ENCODE measurements at regions not wholly inside any gene's neighbourhood (a gene's known extent, or its start where the extent isn't known, plus 50 kb on each side); places are given as distances from the start of the nearest gene placed in this dataset.
"Not testable (repeated sequence)": the region's sequence is repeated elsewhere in the genome, so short reads cannot be mapped to it uniquely, and the experiment has no call there.

DNA sequence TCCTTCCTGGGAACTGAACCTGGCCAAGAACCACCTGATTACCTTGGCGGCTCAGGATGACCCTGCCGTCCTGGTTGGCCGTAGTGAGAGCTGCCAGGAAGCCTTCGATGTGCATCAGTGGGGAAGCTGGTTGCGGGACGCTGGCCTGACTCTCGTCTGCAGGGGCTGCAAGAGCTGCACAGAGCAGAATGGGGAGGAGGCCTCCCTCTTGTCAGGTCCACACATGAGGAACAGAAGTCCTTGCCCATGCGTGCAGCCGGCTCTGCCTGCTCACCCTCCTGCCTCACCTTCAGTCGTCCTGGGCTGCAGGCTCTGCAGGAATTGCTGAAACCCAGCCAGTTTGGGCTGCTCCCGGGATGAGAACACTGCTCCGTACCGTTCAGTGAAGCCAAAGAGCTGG is 182.3 kb downstream of the KLRB1 start:
- DNase-seq (ENCODE audit: extremely low read depth, low read depth): not testable (repeated sequence)

DNA sequence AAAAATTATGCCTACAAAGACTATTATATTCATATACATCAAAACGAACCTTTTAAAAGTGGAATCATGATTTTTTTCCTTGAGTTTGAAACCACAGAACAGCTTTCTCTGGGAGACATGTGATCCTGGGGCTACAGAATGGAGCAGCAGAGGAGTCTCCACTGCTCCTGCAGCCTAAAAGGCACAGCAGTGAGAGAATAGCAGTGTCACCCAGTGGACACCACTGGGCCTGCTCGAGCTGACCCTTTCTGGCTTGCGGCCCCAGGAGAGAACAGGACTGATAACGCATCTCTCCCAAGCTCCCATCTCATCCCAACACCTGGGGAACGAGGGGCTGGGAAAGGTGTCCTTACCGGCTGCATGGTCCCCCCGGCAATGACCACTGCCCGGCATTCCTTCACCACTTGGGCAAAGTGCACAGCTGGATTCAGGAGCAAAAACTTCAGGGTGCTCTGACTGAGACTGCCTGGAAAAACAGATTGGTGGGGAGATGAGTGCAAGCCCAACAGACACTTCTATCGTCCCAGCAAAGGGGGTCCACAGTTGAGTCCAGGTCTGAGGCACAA is 183.5 kb downstream of the KLRB1 start:
- DNase-seq (ENCODE audit: extremely low read depth, low read depth): not testable (repeated sequence)

- DNase-seq (ENCODE audit: extremely low read depth, low read depth): not testable (repeated sequence)
Observed at GRCh38 chr12:9422689-9423088, 185.0 kb downstream of the KLRB1 start.

DNA sequence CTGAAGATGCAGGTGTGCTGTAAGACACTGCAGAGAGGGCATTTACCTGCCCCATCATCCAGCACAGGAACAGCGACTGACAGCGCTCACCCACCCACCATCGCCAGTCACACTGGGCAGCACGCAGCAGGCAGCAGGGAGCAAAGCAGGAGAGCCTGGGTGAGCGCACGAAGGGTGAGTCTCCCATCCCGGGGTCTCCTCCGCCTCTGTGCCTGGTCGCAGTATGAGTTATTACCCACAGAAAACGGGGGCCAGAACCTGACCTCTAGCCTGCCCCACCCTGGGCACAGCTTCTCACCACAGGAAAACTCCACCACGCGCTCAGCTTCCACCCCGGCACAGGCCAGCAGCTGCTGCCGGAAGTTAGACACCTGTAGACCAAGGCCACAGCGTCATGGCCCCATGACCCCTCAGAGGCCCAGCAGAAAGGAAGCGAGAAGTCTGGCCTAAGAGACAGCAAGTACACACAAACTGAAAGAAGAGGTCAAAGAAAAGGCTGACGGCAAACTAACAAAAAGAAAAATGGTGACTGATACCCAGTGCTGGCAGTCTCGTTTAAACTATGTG is 186.1 kb downstream of the KLRB1 start:
- DNase-seq (ENCODE audit: extremely low read depth, low read depth): not testable (repeated sequence)

- DNase-seq (ENCODE audit: extremely low read depth, low read depth): not testable (repeated sequence)
Observed at GRCh38 chr12:9420817-9421519, 186.7 kb downstream of the KLRB1 start.

GRCh38 chr12:9418669-9419041 is 189.1 kb downstream of the KLRB1 start:
- DNase-seq (ENCODE audit: extremely low read depth, low read depth): not testable (repeated sequence)

- not testable (repeated sequence) for DNase-seq (ENCODE audit: extremely low read depth, low read depth)
Observed at GRCh38 chr12:9417947-9418668, 189.6 kb downstream of the KLRB1 start.

DNA sequence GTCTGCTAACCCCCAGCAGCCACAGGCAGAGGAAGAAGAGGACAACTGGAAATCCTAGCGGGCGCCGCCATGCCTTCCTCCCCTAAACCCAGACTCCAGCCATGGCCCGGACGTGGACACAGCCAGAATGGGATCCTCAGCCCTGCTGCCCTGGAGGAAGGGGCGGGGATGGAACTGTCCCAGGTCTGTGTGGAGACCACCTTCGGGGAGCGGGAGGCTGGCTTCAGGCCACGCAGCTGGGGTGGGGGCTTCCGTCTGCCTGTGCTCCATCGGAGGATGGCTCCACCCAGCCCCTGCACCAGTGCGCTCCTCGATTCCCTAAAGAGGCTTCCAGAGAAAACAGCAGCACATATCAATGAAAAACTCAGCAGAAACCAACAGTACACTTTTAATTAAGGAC is 190.4 kb downstream of the KLRB1 start:
- DNase-seq (ENCODE audit: extremely low read depth, low read depth): not testable (repeated sequence)

- DNase-seq (ENCODE audit: extremely low read depth, low read depth): not testable (repeated sequence)
Observed at GRCh38 chr12:9416346-9416745, 191.4 kb downstream of the KLRB1 start.

- DNase-seq (ENCODE audit: extremely low read depth, low read depth): not testable (repeated sequence)
Observed at GRCh38 chr12:9415898-9416297, 191.8 kb downstream of the KLRB1 start.

GRCh38 chr12:9413862-9414261 is 193.9 kb downstream of the KLRB1 start:
- not testable (repeated sequence) for DNase-seq (ENCODE audit: extremely low read depth, low read depth)

DNA sequence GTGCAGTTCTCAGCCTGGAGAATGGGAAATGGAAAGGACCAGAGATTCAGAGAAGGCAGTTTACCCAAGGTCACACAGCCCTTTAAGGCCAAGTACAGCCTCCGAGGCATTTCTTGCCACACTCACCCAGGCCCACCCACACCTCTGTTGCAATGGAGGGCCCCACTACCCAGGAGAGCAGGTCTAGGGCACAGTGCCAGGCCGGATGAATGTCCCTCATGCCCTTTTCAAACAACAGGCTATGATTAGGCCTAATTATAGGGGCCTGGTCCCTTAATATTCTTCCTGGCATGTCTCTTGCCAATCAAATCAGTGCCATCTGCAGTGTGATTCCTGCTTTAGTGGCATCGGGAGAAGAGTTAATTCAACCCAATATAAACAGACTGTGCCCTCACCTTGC is 195.3 kb downstream of the KLRB1 start:
- DNase-seq (ENCODE audit: extremely low read depth, low read depth): not testable (repeated sequence)

- DNase-seq (ENCODE audit: extremely low read depth, low read depth): not testable (repeated sequence)
Observed at GRCh38 chr12:9411616-9412268, 196.0 kb downstream of the KLRB1 start.

- DNase-seq (ENCODE audit: extremely low read depth, low read depth): not testable (repeated sequence)
Observed at GRCh38 chr12:9407425-9407748, 199.2 kb upstream of the PZP start.

DNA sequence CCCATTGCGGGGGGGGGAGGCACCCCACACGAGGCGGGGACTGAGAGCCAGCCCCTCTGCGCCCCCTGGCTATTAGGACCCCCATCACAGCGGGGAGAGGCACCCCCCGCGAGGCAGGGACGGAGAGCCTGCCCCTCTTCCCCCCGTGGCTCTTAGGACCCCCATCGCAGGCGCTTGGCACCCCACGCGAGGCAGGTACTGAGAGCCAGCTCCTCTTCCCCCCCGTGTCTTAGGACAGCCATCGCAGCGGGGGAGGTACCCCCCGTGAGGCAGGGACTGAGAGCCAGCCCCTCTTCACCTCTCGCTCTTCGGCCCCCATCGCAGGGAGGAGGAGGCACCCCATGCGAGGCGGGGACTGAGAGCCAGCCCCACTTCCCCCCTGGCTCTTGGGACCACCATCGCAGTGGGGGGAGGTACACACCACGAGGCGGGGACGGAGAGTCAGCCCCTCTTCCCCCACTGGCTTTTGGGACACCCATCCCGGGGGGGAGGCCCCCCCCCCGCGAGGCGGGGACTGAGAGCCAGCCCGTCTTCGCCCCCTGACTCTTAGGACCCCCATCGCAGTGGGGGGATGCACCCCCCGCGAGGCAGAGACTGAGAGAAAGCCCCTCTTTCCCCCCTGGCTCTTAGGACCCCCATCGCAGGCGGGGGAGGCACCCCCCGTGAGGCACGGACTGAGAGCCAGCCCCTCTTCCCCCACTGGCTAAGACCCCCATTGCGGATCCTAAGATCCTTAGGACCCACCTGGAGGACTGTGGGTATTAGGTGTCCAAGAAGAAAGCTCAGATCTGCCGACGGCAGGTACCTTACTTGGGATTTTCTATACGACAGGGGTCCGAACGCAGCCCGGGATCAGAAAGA is 198.6 kb upstream of the PZP start:
- DNase-seq (ENCODE audit: extremely low read depth, low read depth): no peak
- TF ChIP-seq, protein P1, sequence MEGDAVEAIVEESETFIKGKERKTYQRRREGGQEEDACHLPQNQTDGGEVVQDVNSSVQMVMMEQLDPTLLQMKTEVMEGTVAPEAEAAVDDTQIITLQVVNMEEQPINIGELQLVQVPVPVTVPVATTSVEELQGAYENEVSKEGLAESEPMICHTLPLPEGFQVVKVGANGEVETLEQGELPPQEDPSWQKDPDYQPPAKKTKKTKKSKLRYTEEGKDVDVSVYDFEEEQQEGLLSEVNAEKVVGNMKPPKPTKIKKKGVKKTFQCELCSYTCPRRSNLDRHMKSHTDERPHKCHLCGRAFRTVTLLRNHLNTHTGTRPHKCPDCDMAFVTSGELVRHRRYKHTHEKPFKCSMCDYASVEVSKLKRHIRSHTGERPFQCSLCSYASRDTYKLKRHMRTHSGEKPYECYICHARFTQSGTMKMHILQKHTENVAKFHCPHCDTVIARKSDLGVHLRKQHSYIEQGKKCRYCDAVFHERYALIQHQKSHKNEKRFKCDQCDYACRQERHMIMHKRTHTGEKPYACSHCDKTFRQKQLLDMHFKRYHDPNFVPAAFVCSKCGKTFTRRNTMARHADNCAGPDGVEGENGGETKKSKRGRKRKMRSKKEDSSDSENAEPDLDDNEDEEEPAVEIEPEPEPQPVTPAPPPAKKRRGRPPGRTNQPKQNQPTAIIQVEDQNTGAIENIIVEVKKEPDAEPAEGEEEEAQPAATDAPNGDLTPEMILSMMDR (IDR thresholded peaks at IDR 0.05; ENCODE audit: low read depth, low read length): no peak
